Parathyroid adenoma (tissue), 2 donors: ENCODE measurements at regions not wholly inside any gene's neighbourhood (a gene's known extent, or its start where the extent isn't known, plus 50 kb on each side); places are given as distances from the start of the nearest gene placed in this dataset.

Experiments used
- H2AFZ ChIP-seq: fragments of 300-600 bp; sonication (generic); one replicate; pipeline ENCODE4 v1.7.0; 2017; ENCODE audit warnings: antibody characterized with exemption, mild to moderate bottlenecking
- H3K27ac ChIP-seq: fragments of 300-600 bp; sonication (generic); one replicate; pipeline ENCODE4 v1.7.0; 2017
- H3K27me3 ChIP-seq: fragments of 300-600 bp; sonication (generic); one replicate; pipeline ENCODE4 v1.7.0; 2017; ENCODE audit warnings: low read length; ENCODE audit not compliant: control insufficient read depth, insufficient read depth
- H3K36me3 ChIP-seq: fragments of 300-600 bp; sonication (generic); one replicate; pipeline ENCODE4 v1.7.0; 2017; ENCODE audit warnings: low read length; ENCODE audit not compliant: control insufficient read depth, insufficient read depth
- H3K4me1 ChIP-seq: fragments of 300-600 bp; sonication (generic); one replicate; pipeline ENCODE4 v1.7.0; 2017; ENCODE audit warnings: control low read depth
- H3K4me2 ChIP-seq: fragments of 300-600 bp; sonication (generic); one replicate; pipeline ENCODE4 v1.7.0; 2017; ENCODE audit warnings: low read length
- H3K4me3 ChIP-seq: fragments of 300-600 bp; sonication (generic); one replicate; pipeline ENCODE4 v1.7.0; 2017; ENCODE audit warnings: low read depth, low read length
- H3K79me2 ChIP-seq: fragments of 300-600 bp; sonication (generic); one replicate; pipeline ENCODE4 v1.7.0; 2017; ENCODE audit warnings: control low read depth
- H3K9ac ChIP-seq: fragments of 300-600 bp; sonication (generic); one replicate; pipeline ENCODE4 v1.7.0; 2017; ENCODE audit warnings: mild to moderate bottlenecking
- H3K9me3 ChIP-seq: fragments of 300-600 bp; sonication (generic); one replicate; pipeline ENCODE4 v1.7.0; 2017; ENCODE audit warnings: low read length; ENCODE audit not compliant: control insufficient read depth
- TF ChIP-seq, protein P1 (sequence below): fragments of 300-600 bp; sonication (generic); IDR thresholded peaks from one replicate; pipeline ENCODE4 v1.7.0; 2017; ENCODE audit warnings: antibody characterized with exemption, mild to moderate bottlenecking
- donor health status: primary hyperparathyroidism.

DNA sequence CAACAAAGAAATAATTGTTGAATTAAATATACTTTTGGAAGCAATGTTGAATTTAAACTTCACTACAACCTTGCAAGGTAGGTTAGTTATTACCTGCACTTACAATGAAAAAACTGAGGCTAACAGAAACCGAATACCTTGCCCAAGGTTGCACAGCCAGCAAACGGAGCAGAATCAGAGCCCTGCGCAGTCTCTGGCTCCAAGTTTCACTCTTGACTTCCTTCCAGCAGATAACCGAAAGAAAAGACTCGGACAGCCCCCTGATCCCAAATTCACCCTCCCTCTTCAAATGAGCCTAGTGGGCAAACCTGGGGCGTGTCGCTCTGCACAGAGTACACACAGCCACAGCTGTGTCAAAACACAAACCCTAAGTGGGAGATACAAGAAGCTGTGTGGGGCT, 72.1 kb upstream of the FOXQ1 start:
- no peak overlapping the region for H3K9ac ChIP-seq
- no peak overlapping the region for H3K4me2 ChIP-seq
- H2AFZ ChIP-seq: no peak overlapping the region
- no peaks in the 10 kb centered on the region for H3K9me3 ChIP-seq
- peaks cover 2% of the 10 kb centered on the region for H3K27me3 ChIP-seq
- H3K4me3 ChIP-seq: no peak overlapping the region
- TF ChIP-seq, protein P1, sequence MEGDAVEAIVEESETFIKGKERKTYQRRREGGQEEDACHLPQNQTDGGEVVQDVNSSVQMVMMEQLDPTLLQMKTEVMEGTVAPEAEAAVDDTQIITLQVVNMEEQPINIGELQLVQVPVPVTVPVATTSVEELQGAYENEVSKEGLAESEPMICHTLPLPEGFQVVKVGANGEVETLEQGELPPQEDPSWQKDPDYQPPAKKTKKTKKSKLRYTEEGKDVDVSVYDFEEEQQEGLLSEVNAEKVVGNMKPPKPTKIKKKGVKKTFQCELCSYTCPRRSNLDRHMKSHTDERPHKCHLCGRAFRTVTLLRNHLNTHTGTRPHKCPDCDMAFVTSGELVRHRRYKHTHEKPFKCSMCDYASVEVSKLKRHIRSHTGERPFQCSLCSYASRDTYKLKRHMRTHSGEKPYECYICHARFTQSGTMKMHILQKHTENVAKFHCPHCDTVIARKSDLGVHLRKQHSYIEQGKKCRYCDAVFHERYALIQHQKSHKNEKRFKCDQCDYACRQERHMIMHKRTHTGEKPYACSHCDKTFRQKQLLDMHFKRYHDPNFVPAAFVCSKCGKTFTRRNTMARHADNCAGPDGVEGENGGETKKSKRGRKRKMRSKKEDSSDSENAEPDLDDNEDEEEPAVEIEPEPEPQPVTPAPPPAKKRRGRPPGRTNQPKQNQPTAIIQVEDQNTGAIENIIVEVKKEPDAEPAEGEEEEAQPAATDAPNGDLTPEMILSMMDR: no peak
- H3K79me2 ChIP-seq: no peaks in the 10 kb centered on the region
- no peak overlapping the region for H3K27ac ChIP-seq
- H3K36me3 ChIP-seq: no peaks in the 10 kb centered on the region
- H3K4me1 ChIP-seq: no peaks in the 10 kb centered on the region

DNA sequence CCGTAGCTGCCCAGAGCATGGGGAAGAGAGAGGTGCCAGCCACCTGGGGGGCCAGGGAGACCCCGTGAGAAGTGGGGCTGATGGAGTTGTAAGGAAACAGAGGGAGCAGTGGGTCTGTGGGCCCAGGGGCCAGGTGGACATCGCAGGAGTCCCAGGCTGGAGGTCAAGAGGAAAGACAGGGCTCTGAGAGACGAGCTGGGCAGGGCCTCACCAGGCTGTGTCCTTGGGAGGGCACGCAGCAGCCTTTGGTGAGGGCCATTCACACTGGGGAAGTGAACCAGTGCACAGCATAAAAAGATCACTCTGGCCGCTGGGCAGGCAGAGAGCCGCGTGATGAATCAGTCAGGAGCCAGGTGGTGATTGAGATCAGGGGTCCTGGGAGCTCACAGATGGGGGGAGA, 73.9 kb upstream of the FOXQ1 start:
- Histone ChIP-seq H3K27me3 (peaks cover 2% of the 10 kb centered on the region), H2AFZ (no peak overlapping the region), H3K79me2 (no peaks in the 10 kb centered on the region), H3K4me2 (no peak overlapping the region), H3K36me3 (no peaks in the 10 kb centered on the region), H3K9me3 (no peaks in the 10 kb centered on the region), H3K9ac (no peak overlapping the region), H3K4me1 (no peaks in the 10 kb centered on the region), H3K4me3 (no peak overlapping the region), H3K27ac (no peak overlapping the region)
- TF ChIP-seq, protein P1: no peak

DNA sequence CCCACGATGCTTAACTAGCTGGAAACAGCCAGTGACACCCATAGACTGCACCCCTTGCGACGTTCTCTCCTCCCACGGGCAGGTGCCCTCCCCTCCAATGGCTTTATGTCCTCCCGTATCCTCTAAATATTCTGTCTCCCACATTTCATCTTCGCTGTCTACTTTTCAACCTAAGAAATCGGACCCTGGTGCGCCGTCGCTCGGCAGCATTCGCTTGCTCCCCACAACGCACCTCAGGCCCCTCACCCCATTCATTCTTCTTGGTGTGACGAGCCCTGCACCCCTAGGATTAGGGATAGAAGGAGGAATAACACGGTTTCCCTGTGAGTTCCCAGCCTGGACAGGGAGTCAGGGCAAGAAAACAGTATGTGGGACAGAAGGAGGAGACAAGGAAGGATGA, 74.3 kb upstream of the FOXQ1 start:
- TF ChIP-seq, protein P1: no peak
- Histone ChIP-seq H3K36me3 (no peaks in the 10 kb centered on the region), H3K4me1 (no peaks in the 10 kb centered on the region), H3K27ac (no peak overlapping the region), H3K27me3 (peaks cover 2% of the 10 kb centered on the region), H3K9me3 (no peaks in the 10 kb centered on the region), H3K4me3 (no peak overlapping the region), H3K4me2 (no peak overlapping the region), H2AFZ (no peak overlapping the region), H3K79me2 (no peaks in the 10 kb centered on the region), H3K9ac (no peak overlapping the region)

DNA sequence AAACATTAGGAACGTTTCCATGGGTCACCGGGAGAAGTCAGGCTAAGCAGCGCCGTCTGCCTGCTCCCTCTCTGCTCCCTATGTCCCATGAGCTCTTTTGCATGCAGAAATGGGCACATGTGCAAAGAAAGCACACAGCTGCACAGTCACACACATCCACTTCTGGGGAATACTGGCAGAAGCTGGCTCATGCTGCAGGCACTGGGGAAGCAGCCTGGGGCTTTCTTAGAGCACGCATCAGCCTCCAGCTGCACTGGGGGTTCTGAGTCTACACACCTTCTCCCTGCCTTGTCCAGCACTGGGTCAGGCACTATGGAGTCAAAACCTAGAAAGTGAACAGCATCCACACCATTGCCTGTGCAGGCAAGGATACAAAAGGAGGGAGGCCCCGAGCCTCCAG, 76.1 kb upstream of the FOXQ1 start:
- TF ChIP-seq, protein P1: no peak
- H3K27me3 ChIP-seq: peaks cover 2% of the 10 kb centered on the region
- no peaks in the 10 kb centered on the region for H3K79me2 ChIP-seq
- H2AFZ ChIP-seq: no peak overlapping the region
- H3K4me2 ChIP-seq: no peak overlapping the region
- no peaks in the 10 kb centered on the region for H3K36me3 ChIP-seq
- no peak overlapping the region for H3K9ac ChIP-seq
- no peaks in the 10 kb centered on the region for H3K9me3 ChIP-seq
- H3K4me3 ChIP-seq: no peak overlapping the region
- no peak overlapping the region for H3K27ac ChIP-seq
- no peaks in the 10 kb centered on the region for H3K4me1 ChIP-seq

DNA sequence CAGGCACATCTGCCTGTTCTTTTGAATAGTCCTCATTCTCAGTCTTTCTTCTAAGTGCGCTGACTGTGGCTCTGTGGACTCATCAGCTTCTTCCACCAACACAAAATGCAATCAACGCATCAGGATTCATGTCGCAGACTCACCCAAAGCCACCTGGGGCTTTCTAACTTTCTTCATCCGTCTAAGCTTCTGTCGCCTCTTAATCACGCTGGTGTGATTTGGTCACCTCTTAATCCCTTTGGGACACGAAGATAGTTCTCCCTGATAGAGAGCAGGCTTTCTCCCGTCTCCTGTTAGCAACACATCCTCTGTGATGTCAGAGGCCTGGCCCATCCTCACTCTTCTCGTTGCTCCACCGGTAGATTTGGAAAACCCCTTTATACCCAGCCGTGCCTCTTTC, 78.0 kb upstream of the FOXQ1 start:
- H3K36me3 ChIP-seq: no peaks in the 10 kb centered on the region
- H2AFZ ChIP-seq: no peak overlapping the region
- no peak overlapping the region for H3K9ac ChIP-seq
- H3K4me1 ChIP-seq: no peaks in the 10 kb centered on the region
- no peak overlapping the region for H3K27ac ChIP-seq
- peaks cover 2% of the 10 kb centered on the region for H3K27me3 ChIP-seq
- no peaks in the 10 kb centered on the region for H3K9me3 ChIP-seq
- H3K4me3 ChIP-seq: no peak overlapping the region
- no peaks in the 10 kb centered on the region for H3K79me2 ChIP-seq
- no peak overlapping the region for H3K4me2 ChIP-seq
- TF ChIP-seq, protein P1: no peak
